Stimulated activated memory B cell treated with anti-CD40 and anti-IgM and Interleukin-4, amounts not matched to agents 10 μg/mL and 1 μg/mL and 100 μg/mL, for 72 hours (primary cell): ENCODE measurements at regions not wholly inside any gene's neighbourhood (a gene's known extent, or its start where the extent isn't known, plus 50 kb on each side); places are given as distances from the start of the nearest gene placed in this dataset.
"Not testable (repeated sequence)": the region's sequence is repeated elsewhere in the genome, so short reads cannot be mapped to it uniquely, and the experiment has no call there.

ENCODE experiments used
- ATAC-seq: fragments of 150-1000 bp; cut with Tn5 transposase; 2 replicates; pipeline ENCODE4 v1.10.0; 2021
- H3K27ac Mint-ChIP-seq: one replicate; pipeline ENCODE4 v1.8.0; 2022; ENCODE audit warnings: mild to moderate bottlenecking, mixed read lengths
- H3K27me3 Mint-ChIP-seq: one replicate; pipeline ENCODE4 v1.8.0; 2022; ENCODE audit warnings: mixed read lengths
- H3K36me3 Mint-ChIP-seq: one replicate; pipeline ENCODE4 v1.8.0; 2022; ENCODE audit warnings: mixed read lengths
- H3K4me1 Mint-ChIP-seq: one replicate; pipeline ENCODE4 v1.8.0; 2022; ENCODE audit warnings: mixed read lengths
- H3K4me3 Mint-ChIP-seq: one replicate; pipeline ENCODE4 v1.8.0; 2022; ENCODE audit warnings: mild to moderate bottlenecking, moderate library complexity, mixed read lengths
- H3K9me3 Mint-ChIP-seq: one replicate; pipeline ENCODE4 v1.8.0; 2022; ENCODE audit warnings: mixed read lengths

DNA sequence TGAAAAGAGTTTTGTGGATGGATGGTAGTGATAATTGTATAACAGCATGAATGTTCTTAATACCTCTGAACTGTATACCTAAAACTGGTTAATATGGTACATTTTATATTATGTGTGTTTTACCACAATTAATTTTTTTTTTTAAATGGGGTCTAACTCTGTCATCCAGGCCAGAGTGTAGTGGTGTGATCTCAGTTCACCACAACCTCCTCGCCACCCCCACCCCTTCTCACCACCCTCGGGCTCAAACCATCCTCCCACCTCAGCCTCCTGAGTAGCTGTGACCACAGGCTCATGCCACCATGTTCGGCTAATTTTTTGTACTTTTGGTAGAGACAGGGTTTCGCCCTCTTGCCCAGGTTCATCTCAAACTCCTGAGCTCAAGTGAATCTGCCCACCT lies 123.2 kb downstream of the CDRT15L2 start:
- no peaks in the 10 kb centered on the region for H3K9me3 Mint-ChIP-seq
- H3K27ac Mint-ChIP-seq = no peak overlapping the region
- no peaks in the 10 kb centered on the region for H3K27me3 Mint-ChIP-seq
- H3K4me3 Mint-ChIP-seq = no peak overlapping the region
- ATAC-seq = no peak
- no peaks in the 10 kb centered on the region for H3K36me3 Mint-ChIP-seq
- H3K4me1 Mint-ChIP-seq = peaks cover 29% of the 10 kb centered on the region

DNA sequence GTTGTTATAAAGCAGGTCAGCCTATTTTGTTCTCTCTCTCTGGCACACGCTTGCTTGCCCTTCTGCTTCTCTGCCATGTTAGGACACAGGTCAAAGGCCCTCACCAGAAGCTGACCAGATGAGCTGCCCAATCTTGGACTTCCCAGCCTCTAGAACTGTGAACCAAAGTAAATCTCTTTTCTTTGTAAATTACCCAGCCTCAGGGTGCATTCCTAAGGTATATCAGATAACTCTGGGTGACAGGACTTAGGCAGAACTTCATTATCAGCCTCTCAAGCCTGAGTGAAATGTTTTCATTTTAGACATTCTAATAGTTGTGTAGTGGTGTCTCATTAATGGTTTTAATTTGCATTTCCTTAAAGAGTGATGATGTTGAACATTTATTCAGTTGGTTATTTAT lies 124.3 kb downstream of the CDRT15L2 start:
- Mint-ChIP-seq H3K4me1 (peaks cover 22% of the 10 kb centered on the region), H3K36me3 (no peaks in the 10 kb centered on the region), H3K4me3 (no peak overlapping the region)

DNA sequence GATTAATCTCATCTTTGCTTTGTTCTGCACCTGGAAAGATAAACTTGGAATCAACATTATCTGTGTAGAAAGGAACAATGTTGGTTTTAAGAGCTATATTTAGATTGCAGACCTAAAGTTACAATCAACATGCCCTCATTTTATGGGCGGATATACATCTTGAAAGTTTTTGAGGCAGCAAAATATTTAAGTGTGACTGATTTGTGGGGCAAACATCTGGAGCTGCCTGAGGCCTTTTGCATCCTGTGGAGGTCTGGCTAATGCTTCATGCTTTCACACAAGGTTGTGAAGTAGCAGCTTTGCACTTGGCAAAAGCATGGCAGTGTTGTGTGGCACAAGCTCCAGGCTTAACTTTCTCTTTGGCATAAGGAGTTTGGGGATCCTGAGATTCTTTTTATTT lies 125.7 kb downstream of the CDRT15L2 start:
- H3K9me3 Mint-ChIP-seq, H3K4me3 Mint-ChIP-seq, H3K36me3 Mint-ChIP-seq, H3K27ac Mint-ChIP-seq, ATAC-seq, H3K27me3 Mint-ChIP-seq: not testable (repeated sequence)
- H3K4me1 Mint-ChIP-seq = peaks cover 17% of the 10 kb centered on the region

More for the DNA sequence above, 124.3 kb downstream of the CDRT15L2 start:
- no peak for ATAC-seq
- no peaks in the 10 kb centered on the region for H3K27me3 Mint-ChIP-seq
- H3K9me3 Mint-ChIP-seq = no peaks in the 10 kb centered on the region
- no peak overlapping the region for H3K27ac Mint-ChIP-seq

DNA sequence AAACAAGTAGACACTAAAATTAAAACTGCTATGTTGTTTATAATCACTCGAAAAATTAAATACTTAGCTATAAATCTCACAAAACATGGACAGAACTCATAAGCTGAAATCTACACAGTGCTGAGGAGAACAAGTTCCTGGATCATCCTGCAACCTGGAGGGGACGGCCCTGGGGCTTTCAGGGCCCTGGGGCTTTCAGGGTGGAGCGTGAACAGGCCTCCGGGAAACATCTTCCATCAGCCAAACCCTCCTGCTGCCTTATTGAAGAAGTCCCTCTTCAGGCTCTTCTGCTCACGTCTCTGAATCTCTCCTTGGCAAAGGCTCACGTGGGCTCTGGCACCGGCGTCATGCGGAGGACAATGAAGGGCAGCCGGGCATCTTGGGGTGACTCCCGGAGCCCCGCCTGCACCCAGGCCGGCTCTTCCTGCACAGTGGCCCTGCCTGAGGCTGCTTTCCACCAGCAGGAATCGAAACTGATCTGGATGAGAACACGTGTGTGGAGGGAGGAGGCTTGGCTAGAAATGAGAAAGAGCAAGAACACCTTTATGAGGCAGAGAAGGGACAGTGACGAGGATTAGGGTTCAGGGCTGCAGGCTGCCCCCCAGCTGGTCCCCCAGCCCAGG lies 127.3 kb downstream of the CDRT15L2 start:
- Mint-ChIP-seq H3K27me3 (no peaks in the 10 kb centered on the region), H3K9me3 (no peaks in the 10 kb centered on the region), H3K4me1 (peaks cover 17% of the 10 kb centered on the region), H3K36me3 (no peaks in the 10 kb centered on the region), H3K27ac (no peak overlapping the region), H3K4me3 (no peak overlapping the region)
- ATAC-seq = no peak

DNA sequence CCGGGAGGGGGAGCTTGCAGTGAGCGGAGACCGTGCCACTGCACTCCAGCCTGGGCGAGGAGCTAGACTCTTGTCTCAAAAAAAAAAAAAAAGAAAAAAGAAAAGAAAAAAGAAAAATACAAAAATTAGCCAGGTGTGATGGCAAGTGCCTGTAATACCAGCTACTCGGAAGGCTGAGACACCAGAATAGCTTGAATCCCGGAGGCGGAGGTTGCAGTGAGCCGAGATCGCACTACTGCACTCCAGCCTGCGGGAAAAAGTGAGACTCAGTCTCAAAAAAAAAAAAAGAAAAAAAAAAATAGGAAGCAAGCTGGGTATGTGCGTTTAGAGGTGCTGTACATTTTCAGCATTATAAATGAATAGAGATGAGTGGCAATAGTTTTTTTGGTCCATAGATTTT lies 129.3 kb downstream of the CDRT15L2 start:
- H3K27me3 Mint-ChIP-seq, H3K9me3 Mint-ChIP-seq, H3K27ac Mint-ChIP-seq, H3K36me3 Mint-ChIP-seq, H3K4me3 Mint-ChIP-seq, ATAC-seq: not testable (repeated sequence)
- peaks cover 13% of the 10 kb centered on the region for H3K4me1 Mint-ChIP-seq

DNA sequence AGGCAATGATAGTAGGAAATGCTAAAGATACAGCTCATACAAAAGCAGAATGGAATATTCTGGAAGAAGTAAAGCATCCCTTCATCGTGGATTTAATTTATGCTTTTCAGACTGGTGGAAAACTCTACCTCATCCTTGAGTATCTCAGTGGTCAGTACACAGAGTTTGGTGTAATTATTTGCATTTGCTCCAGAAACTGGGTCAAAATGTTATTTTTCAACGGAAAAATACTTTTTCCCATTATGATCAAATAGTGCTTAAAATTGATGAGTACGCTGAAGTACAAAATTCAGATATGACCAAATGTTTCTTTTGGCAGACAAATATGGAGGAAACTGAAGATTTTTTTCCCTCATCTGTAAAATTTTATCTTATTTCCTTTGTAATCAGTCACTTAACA lies 137.0 kb downstream of the CDRT15L2 start:
- not testable (repeated sequence) for H3K4me1 Mint-ChIP-seq, H3K36me3 Mint-ChIP-seq, H3K27ac Mint-ChIP-seq, H3K27me3 Mint-ChIP-seq, H3K4me3 Mint-ChIP-seq, ATAC-seq, H3K9me3 Mint-ChIP-seq

DNA sequence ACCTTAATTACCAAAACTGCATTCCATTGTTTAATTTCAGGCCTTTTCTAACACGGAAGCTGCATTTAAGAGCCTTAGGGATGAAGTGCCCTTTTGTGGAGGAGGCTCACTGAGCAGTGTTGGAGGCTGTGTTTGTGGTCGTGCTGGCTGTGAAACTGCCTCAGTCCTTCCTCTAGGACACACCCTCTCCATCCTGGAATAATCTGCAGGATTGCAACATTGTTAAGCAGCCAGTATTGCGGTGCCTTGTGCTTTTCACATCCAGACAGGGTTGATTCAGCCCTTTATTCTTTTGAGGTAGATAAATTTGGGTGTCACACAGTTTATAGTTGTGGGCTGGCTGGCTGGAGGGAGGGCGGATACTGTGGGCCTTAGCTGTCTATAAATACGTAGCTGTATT lies 141.6 kb downstream of the CDRT15L2 start:
- no peak for ATAC-seq
- peaks cover 13% of the 10 kb centered on the region for H3K4me1 Mint-ChIP-seq
- H3K36me3 Mint-ChIP-seq = no peaks in the 10 kb centered on the region
- H3K27ac Mint-ChIP-seq = no peak overlapping the region
- H3K4me3 Mint-ChIP-seq = no peak overlapping the region
- no peaks in the 10 kb centered on the region for H3K27me3 Mint-ChIP-seq
- H3K9me3 Mint-ChIP-seq = no peaks in the 10 kb centered on the region

DNA sequence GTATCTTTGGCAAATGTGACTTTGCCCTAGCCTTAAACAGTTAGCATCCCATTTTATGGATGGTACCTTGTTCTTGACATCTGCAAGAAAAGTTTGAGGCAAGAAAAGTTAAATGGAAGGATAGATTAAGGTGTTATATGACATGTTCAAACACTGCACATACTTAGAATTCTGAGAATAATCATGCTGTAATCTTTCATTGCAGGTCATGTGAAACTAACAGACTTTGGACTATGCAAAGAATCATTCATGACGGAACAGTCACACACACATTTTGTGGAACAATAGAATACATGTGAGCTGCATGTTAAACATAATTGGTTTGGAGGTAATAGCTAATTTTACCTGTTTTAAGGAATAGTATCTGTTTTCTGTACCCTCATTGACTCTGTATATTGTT lies 144.9 kb downstream of the CDRT15L2 start:
- not testable (repeated sequence) for H3K27ac Mint-ChIP-seq, ATAC-seq, H3K36me3 Mint-ChIP-seq, H3K27me3 Mint-ChIP-seq, H3K4me3 Mint-ChIP-seq, H3K9me3 Mint-ChIP-seq
- peaks cover 13% of the 10 kb centered on the region for H3K4me1 Mint-ChIP-seq

DNA sequence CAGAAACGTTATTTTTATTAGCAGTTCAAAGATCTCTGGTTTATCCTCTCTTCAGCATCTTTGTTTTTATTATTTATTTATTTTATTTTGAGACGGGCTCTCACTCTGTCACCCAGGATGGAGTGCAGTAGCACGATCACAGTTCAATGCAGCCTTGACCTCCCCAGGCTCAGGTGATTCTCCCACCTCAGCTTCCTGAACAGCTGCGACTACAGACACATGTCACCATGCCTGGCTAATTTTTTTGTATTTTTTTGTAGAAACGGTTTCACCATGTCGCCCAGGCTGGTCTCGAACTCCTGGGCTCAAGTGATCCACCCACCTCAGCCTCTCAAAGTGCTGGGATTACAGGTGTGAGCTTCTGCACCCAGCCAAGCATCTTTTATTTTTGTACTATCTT lies 147.7 kb downstream of the CDRT15L2 start:
- not testable (repeated sequence) for H3K27ac Mint-ChIP-seq, H3K27me3 Mint-ChIP-seq, ATAC-seq, H3K9me3 Mint-ChIP-seq, H3K4me3 Mint-ChIP-seq, H3K36me3 Mint-ChIP-seq
- peaks cover 13% of the 10 kb centered on the region for H3K4me1 Mint-ChIP-seq

DNA sequence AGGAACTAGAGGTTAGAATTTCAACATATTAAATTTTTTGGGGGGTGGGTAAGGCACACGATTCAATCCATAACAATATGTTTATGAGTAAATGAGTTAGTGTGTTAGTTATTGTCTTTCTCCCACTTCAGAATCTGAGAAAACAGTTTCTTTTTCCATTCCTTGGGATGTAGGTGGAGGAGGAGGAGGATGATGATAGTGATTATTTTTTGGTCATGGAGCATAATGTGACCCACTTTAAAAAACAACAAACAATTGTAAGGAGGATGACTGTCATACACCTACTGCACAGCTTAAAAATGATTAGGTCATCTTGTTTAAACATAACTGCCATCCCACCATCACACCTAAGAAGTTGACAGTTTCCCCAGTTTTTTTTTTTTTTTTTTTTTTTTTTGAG lies 148.7 kb downstream of the CDRT15L2 start:
- no peak for ATAC-seq
- Mint-ChIP-seq H3K27me3 (peaks cover 9% of the 10 kb centered on the region), H3K27ac (no peak overlapping the region), H3K4me3 (no peak overlapping the region), H3K4me1 (peaks cover 13% of the 10 kb centered on the region), H3K9me3 (no peaks in the 10 kb centered on the region), H3K36me3 (peaks cover 6% of the 10 kb centered on the region)

DNA sequence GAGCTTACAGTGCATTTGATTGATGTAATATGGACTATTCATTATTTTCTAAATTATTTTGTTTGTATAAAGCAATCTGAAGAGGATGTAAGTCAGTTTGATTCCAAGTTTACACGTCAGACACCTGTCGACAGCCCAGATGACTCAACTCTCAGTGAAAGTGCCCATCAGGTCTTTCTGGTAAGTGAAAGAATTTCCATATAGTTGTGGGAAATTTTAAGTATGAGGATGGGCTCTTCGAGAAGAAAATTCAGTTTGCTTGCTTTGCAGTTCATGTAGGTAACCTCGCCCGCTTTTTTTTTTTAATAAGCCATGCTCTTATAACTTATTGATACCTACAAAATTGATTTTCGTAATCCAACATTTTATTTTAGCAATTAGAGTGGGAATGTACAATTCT lies 151.6 kb downstream of the CDRT15L2 start:
- H3K27ac Mint-ChIP-seq, H3K27me3 Mint-ChIP-seq, H3K9me3 Mint-ChIP-seq, H3K36me3 Mint-ChIP-seq, ATAC-seq, H3K4me3 Mint-ChIP-seq, H3K4me1 Mint-ChIP-seq: not testable (repeated sequence)

DNA sequence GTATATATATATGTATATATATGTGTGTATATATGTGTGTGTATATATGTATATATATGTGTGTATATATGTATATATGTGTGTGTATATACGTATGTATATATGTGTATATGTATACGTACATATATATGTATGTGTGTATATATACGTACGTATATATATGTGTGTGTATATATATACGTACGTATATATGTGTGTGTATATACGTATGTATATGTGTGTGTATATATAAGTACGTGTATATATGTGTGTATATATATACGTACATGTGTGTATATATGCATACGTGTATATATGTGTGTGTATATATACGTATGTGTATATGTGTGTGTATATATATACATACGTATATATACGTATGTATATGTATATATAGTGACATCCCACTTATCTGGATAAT lies 154.4 kb downstream of the CDRT15L2 start:
- Mint-ChIP-seq H3K27me3 (peaks cover 3% of the 10 kb centered on the region), H3K27ac (no peak overlapping the region), H3K4me3 (no peak overlapping the region), H3K4me1 (peaks cover 6% of the 10 kb centered on the region), H3K36me3 (peaks cover 8% of the 10 kb centered on the region), H3K9me3 (no peaks in the 10 kb centered on the region)
- ATAC-seq = no peak

DNA sequence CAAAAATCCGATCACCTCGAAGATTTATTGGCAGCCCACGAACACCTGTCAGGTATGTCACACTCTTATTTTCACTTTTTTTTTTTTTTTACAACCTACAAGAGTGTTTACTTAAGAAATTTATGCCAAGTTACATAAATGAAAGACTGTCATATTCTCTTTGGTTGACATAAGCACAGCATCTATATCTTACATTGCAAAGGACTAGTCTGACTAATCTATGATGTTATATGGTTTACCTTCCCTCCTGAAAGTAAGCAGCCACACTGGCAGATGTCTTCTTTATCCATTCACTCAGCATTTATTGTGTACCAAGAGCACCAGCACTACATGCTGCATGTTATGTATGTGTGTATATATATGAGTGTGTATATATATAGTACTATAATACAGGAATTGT lies 156.3 kb downstream of the CDRT15L2 start:
- no peak overlapping the region for H3K27ac Mint-ChIP-seq
- H3K4me1 Mint-ChIP-seq = peaks cover 6% of the 10 kb centered on the region
- peaks cover 7% of the 10 kb centered on the region for H3K36me3 Mint-ChIP-seq
- no peak overlapping the region for H3K4me3 Mint-ChIP-seq
- ATAC-seq = no peak
- no peaks in the 10 kb centered on the region for H3K27me3 Mint-ChIP-seq
- H3K9me3 Mint-ChIP-seq = no peaks in the 10 kb centered on the region

DNA sequence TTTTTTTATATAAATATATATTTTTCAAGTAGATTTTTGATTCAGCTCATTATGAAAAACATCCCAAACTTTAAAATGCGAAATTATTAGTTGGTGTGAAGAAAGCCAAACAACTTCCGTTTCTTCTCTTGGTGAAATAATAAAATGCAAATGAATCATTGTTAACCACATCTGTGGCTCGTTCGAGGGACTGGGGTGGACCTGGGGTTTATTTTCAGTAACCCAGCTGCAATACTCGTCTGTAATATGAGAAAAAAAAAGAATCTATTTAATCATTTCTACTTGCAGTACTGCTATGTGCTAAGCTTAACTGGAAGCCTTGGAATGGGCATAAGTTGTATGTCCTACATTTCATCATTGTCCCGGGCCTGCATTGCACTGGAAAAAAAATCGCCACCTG lies 158.1 kb downstream of the CDRT15L2 start:
- H3K27ac Mint-ChIP-seq, H3K4me3 Mint-ChIP-seq, H3K4me1 Mint-ChIP-seq, ATAC-seq, H3K36me3 Mint-ChIP-seq, H3K9me3 Mint-ChIP-seq, H3K27me3 Mint-ChIP-seq: not testable (repeated sequence)

DNA sequence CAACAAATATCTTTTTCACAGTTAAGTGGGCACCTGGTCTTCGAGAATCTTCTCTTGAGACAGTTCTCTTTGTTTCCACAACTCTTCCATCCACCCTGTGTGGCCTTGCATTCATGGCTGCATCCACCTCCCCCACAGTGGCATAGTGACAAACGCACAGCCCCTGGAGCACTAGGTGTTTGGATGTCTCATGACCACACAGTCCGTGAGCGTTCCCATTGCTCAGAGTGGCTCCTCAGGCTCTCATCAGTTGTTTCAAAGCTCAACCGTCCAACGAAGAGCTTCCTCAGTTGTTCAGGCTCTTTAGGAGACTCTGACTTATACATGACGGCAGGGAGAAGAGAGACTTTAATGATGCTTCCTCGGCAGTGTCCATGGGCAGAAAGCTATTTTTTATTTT lies 191.6 kb downstream of the CDRT15L2 start:
- Mint-ChIP-seq H3K36me3 (no peaks in the 10 kb centered on the region), H3K27ac (no peak overlapping the region), H3K27me3 (no peaks in the 10 kb centered on the region), H3K4me3 (no peak overlapping the region), H3K9me3 (no peaks in the 10 kb centered on the region), H3K4me1 (peaks cover 6% of the 10 kb centered on the region)
- no peak for ATAC-seq

DNA sequence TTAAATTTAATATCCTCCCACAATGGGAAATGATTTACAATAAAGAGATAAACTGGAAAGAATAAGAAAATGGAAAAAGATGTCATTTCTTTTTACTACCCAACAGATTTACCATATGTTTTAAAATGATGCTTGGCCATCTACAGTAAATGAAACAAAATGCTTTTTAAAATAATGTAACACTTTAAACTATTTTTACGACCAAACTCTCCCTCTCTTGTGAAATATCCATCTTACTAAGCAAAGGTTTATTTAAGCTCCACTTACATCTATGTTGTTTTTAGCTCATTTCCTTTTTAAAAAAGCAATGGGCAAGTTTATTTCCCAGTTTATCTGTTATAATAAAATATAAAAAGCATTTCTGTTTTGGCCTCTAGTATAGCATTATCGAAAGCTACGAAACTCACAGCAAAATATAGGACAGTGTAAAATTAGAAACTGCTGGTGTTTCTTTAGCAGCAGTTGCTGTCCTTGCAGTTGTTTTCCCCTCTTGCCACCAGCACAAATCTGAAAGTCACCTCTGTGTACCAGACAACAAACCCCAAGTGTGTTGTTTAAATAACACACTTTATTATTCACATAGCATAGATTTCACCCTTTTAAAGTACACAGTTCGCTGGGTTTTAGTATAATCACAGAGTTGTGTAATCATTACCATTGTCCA lies 195.1 kb downstream of the CDRT15L2 start:
- no peak for ATAC-seq
- Mint-ChIP-seq H3K27me3 (no peaks in the 10 kb centered on the region), H3K4me1 (peaks cover 9% of the 10 kb centered on the region), H3K27ac (no peak overlapping the region), H3K9me3 (no peaks in the 10 kb centered on the region), H3K4me3 (no peak overlapping the region), H3K36me3 (no peaks in the 10 kb centered on the region)
